NB4 (cell line): ENCODE measurements at regions not wholly inside any gene's neighbourhood (a gene's known extent, or its start where the extent isn't known, plus 50 kb on each side); places are given as distances from the start of the nearest gene placed in this dataset.

ENCODE experiments used
- MAX ChIP-seq: IDR thresholded peaks from 2 replicates; pipeline ENCODE4 v1.6.1; 2011; ENCODE audit warnings: low read depth, low read length
- POLR2A ChIP-seq: IDR thresholded peaks from 2 replicates; pipeline ENCODE4 v1.6.1; 2011; ENCODE audit warnings: mild to moderate bottlenecking; ENCODE audit not compliant: insufficient read length; ENCODE audit errors: extremely low read depth
- TF ChIP-seq, protein P1 (sequence below): IDR thresholded peaks from one replicate; pipeline ENCODE4 v1.5.1; 2012; ENCODE audit warnings: low read depth, low read length

DNA sequence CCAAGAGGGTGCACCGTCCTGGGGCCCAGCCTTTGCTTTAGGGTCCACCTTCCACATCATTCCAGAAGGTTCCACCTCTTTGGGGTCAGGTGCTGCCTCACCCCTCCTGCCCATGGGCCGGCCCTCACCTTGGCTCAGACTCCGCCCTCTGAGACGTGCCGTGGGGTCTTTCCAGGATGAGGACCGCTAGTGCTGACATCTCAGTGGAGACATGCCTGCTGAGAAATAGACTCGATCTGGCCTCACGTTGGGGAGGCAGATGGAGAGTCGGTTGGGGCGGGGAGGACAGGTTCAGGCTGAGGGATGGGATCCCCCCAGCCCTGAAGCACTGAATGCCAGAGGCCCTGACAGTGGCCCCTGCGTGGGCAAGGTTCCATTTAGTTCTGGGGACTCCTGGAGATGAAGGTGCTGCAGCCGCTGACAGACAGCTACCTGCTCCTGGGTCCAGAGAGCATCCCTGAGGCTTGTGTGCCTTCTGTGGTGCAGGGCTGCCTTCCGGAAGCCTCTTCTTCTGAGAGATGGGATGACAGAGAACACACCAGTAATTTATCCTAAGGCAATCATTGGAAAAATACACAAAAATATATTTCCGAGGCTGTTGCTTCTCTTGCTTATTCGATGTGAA is 185.3 kb downstream of the KIF26A start:
- TF ChIP-seq MAX (no peak), POLR2A (no peak)
- TF ChIP-seq, protein P1, sequence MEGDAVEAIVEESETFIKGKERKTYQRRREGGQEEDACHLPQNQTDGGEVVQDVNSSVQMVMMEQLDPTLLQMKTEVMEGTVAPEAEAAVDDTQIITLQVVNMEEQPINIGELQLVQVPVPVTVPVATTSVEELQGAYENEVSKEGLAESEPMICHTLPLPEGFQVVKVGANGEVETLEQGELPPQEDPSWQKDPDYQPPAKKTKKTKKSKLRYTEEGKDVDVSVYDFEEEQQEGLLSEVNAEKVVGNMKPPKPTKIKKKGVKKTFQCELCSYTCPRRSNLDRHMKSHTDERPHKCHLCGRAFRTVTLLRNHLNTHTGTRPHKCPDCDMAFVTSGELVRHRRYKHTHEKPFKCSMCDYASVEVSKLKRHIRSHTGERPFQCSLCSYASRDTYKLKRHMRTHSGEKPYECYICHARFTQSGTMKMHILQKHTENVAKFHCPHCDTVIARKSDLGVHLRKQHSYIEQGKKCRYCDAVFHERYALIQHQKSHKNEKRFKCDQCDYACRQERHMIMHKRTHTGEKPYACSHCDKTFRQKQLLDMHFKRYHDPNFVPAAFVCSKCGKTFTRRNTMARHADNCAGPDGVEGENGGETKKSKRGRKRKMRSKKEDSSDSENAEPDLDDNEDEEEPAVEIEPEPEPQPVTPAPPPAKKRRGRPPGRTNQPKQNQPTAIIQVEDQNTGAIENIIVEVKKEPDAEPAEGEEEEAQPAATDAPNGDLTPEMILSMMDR = no peak
